Activated CD8-positive, alpha-beta memory T cell treated with anti-CD3 and anti-CD28 coated beads for 36 hours (primary cell): ENCODE measurements at regions not wholly inside any gene's neighbourhood (a gene's known extent, or its start where the extent isn't known, plus 50 kb on each side); places are given as distances from the start of the nearest gene placed in this dataset.

ENCODE experiments used
- CTCF ChIA-PET: fragments of 350-600 bp; sonication (Branson Sonifier 250); formaldehyde crosslinking; loops from one replicate; lab custom pipeline; 2021; ENCODE audit warnings: antibody characterized with exemption; lab: Charles Lee
- POLR2A ChIA-PET: fragments of 350-600 bp; sonication (Branson Sonifier 250); formaldehyde crosslinking; loops from one replicate; lab custom pipeline; 2021; ENCODE audit warnings: antibody characterized with exemption; lab: Charles Lee

DNA sequence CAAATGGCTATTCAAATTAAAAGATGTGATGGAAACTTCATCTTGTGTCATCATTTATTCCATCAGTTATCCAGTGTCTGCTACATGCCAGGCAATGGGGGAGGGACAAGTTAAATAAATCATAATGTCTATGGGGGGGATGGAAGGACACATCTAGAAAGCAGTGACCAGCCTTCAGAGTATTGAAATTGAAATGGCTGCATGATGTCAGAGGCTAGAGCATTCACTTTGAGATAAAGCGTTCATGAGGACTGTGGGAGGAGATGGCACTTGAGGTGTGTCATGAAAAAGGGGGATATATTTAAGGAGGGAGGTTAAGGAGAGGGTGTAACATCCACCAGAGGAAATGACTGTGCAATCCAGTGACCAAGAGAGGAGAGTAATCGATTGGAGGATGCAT lies 50.6 kb downstream of the SLIT2 start:
- CTCF ChIA-PET, result no interaction called here
- POLR2A ChIA-PET, result no interaction called here

DNA sequence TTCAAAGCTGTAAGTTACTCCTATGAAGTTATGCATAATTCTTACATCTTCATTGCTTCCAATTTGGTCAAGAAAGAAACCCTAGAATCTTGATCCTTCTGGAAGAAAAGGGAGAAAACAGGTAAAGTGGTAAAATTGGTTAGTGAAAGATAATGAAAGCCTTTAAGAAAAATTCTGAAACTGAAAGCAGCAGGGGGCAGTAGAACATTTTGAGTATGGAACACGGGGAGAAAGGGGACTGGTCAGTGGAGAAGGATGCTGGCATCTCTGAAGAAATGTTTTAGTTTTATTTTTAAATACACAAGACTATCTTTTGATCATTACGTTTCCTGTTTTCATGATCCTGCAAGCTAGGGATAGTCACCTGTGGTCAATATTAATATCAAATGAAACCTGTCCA lies 54.3 kb downstream of the SLIT2 start:
- ChIA-PET POLR2A (no interaction called here), CTCF (no interaction called here)

DNA sequence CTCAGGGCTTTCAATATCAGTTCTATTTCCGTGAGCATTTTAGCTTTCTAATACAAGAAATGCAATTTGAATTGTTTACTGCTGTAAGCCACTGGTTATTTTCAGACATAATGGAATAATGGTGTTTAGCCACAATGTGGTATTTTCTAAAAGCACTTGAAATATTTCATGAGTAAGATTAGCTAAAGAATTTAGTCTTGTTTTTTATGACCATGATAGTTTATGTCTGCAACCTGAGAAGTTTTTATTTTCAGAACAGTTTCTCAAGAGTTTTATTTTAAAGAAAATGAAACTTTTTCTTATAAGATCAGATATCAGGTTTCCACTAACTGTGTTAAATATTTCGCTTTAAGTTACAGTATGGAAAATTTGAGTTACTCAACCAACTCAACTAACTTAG lies 60.2 kb downstream of the SLIT2 start:
- CTCF ChIA-PET, result no interaction called here
- POLR2A ChIA-PET, result no interaction called here

DNA sequence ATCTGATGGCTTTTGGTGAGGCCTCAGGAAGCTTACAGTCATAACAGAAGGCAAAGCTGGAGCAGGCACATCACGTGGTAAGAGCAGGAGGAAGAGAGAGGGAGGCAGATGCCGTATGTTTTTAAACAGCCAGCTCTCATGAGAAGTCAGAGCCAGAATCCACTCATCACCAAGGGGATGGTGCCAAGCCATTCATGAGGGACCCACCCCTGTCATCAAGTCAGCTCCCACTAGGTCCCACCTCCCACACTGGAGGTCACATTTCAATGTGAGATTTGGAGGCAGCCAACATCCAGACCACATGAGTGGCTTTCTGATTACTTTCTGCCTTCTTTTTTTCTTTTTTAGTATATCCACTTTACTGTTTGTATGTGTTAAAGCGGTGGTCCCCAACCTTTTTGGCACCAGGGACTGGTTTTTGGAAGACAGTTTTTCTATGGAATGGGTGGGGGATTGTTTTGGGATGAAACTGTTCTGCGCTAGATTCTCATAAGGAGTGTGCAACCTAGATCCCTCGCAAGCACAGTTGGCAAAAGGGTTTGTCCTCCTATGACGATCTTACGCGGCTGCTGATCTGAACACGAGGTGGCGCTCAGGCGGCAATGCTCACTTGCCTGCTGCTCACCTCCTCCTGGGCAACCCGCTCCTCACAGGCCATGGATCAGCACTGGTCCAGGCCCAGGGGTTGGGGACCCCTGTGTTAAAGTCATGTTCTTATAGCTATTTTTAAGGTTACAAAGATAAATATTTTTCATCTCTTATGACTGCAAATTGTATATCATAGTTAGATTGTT lies 61.7 kb downstream of the SLIT2 start:
- CTCF ChIA-PET, result no interaction called here
- POLR2A ChIA-PET, result no interaction called here

DNA sequence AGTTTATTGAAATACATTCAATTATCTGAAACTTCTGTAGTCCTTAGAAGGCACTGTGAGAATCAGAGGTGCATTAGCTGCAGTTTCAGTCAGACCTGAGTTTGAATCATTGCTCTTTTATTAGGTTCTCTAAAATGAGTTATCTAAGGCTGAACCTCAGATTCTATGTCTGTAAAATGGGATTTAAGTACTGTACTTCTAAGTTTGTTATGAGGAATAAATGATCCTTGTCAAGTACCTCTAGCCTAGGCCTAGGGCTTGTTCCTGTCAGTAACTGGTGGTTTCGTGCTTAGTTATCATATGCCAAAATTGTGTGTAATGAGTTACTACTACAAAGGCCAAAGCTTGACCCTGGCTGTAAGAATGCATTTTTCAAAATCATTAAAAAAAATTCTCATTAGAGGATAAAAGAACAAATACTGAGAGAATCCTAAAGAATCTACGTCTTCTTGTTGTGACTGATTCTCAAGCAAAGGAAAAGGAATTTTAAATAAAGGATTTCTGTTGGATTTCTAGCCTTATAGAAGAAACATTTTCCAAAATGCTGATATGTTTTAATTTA lies 65.8 kb downstream of the SLIT2 start:
- ChIA-PET POLR2A (no interaction called here), CTCF (no interaction called here)

DNA sequence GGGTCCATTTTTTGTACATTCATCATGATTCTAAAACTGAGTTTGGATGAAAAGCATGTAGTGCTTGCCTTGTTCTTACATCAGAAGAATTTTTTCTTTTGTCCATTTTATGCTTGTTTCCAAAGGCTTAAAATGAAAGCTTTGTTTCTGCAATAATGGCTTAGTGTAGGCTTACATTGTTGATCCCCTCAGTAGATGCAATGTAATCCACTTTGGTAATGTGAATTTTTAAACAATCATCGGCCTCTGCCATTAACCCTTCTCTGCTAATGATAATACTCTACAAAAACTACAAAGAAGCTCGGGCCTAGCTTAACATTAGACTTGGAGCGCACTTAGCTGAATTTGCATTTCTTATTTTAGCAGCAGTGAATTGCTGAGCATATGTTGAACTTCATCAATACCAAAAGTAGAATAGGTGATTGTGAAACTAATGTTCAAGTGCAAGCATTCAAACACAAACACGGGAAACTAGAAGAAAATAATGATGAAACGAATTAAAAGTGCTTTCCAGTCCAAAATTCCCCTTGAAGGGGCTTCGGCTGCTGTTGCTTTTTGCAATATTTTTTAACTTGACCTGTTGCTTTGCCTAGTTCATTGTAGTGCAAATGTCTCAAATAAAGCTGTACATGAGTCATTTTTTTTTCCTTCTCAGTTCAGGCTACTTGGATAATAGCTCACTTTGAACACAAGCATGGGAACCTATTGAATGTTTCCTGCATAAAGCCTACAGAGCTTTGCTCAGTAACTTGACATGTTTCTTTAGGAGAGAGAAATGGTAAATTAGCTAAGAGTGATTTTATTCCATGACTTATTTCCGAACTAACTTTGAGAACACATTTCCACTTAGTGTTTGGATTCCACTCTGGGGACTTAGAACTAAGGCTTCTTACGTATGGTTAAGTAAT lies 66.5 kb downstream of the SLIT2 start:
- CTCF ChIA-PET, result no interaction called here
- POLR2A ChIA-PET, result no interaction called here

DNA sequence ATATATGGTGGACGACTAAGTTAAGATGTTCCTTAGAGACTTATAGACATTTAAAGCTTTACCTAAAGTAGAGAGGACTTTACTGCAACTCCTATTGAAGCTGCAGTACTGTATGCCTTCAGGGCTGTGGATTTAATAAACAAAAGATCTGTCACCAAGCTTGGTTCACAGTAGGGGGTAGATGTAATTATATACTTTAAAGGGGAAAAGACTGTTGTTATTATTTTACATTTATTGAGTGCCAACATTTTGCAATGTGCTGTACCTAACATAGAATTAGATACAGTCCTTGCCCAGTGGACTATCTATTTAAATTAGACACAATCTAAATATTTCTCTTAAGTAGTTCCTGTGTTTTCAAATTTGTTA lies 67.2 kb downstream of the SLIT2 start:
- ChIA-PET CTCF (no interaction called here), POLR2A (no interaction called here)

DNA sequence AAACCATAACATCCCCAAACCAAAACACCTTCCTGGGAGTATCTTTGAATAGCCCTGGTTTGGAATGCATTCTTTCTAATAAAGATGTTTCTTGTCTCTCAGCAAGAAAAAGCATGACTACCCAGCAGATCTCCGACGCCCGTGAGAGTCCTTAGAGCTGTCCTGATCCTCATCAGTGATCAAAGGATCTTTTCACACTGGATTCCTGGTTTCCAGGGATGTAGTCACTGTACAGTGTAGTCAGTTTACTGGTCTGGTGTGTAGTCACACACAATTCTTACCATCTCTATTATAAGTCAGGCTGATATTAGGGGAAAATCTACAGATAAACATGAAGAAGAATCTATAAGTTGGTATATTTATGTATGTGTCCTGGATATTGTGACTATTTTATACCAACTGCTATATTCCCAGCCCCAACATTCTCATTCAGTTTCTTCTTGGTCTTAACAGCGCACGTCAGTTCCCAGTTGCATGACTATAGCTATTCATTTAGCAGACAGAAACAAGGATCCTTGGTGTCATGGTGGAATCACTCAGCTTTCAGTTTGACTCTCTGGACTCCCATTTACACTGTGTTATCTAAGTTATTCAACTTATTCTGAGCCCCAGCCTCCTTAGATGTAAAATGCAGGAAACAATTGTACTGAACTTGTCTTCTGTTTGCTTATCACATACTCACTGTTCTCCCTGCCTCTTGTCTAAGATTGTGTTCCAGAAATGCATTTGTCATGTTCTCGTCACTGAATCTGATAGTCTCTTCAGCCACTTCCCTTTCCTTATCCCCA lies 68.3 kb downstream of the SLIT2 start:
- POLR2A ChIA-PET, result no interaction called here
- CTCF ChIA-PET, result no interaction called here

DNA sequence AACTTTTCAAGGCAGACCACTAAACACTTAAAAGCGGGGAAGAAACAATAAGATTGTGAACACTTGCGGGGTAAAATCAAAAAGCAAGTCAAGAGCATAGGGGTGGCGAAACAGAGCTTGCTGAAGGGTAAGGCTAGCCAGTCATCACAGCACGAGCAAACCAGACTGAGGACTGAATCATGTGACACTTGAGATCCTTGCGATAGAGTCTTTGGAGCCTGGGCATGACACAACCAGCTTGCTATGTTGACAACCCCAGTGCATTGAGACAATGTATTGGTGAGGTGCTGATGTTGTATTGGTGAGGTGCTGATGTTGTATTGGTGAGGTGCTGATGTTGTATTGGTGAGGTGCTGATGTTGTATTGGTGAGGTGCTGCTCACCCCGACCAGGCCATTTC lies 72.3 kb downstream of the SLIT2 start:
- ChIA-PET CTCF (no interaction called here), POLR2A (no interaction called here)

DNA sequence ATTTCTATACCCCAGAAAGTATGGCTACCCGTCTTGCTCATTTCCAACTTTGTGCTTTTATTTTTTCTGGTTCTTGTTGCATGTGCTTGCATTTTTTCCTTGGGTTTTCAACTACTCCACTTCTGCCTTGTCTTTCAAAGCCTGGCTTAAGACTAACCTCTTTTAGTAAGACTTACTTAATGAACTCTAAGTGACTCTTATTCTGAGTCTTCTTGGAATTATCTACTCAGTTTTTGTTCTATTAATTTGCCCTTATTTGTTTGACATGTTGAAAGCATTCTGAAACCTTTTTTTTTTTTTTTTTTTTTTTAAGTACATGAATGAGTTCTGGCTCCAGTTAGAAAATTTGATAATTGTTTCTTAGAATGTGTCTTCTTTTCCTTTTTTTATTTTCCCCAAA lies 74.8 kb downstream of the SLIT2 start:
- CTCF ChIA-PET, result no interaction called here
- POLR2A ChIA-PET, result no interaction called here

DNA sequence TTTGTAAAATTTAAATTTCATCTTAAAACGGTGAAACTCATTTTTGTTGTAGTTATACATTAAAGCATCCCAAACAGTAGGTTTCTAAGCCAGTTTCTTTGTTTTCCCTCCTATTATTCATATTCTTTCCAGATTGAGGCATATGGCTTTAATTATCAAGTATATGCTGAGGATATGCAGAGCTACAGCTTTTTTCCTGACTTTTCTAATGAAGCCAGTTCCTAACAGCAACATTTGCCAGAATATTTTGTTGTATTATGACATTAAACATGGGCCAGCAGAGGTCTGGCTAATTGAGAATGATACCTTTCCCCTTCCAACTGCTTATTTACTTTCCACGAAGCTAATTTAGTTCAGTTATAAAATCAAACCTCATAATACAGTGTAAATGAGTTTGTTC lies 75.3 kb downstream of the SLIT2 start:
- CTCF ChIA-PET, result no interaction called here
- POLR2A ChIA-PET, result no interaction called here

DNA sequence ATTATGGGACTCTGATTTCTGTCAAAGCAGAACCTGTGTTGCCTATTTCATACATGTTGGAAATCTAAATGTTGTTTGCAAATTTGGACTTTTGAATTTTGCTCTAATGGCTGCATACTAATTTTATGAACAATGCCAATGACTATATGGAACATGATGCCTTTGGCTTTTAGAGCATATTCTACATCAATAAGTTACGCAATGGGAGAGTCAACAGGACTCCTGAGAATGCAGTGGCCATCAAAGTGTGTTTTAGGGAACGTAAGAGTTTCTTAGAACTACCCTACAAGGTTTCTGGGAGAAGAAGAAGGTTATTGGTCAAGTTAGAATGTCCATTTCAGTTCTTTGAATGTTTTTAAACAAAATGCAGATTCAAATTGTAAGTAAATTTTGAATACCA lies 76.1 kb downstream of the SLIT2 start:
- ChIA-PET POLR2A (no interaction called here), CTCF (no interaction called here)

DNA sequence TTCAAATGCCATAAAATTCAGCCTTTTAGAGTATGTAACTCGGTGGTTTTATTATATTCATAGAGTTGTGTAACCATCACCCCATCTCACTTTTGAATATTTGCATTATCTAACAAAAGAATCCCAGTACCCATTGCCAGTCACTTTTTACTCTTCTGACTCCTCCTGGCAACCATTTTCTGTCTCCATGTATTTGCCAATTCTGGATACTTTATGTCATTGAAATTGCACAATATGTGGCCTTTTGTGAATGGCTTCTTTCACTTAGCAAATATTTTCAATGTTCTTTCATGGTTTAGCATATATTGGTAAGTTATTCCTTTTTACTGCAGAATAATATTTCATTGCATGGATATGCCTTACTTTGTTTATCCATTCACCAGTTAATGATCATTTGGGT lies 79.9 kb downstream of the SLIT2 start:
- ChIA-PET POLR2A (no interaction called here), CTCF (no interaction called here)

DNA sequence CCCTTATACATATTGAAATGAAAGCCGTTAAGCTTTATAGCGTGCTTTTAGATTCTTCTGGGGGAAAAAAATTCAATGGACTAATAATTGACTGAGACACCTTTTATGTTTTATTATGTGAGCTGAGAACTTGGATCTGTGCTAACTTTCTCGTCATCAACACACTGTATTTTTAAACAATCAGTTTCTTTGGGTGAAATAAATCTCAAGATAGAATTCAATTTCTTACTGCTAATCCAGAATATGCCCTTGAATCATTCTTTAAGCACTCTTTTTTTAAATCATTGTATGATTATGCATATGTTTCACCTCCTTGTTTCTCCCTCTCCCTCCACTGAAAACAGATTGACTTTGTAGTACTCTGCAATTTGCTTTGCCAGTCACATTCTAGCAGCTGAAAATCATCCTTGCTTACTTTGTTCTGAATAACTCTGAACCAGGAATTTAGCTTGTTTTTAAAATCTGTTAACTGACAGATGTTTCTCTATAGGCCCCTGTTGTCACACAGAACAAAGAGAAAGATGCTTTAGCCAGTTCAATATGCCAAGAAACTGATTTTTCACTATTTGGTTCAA lies 81.5 kb downstream of the SLIT2 start:
- ChIA-PET POLR2A (no interaction called here), CTCF (no interaction called here)

DNA sequence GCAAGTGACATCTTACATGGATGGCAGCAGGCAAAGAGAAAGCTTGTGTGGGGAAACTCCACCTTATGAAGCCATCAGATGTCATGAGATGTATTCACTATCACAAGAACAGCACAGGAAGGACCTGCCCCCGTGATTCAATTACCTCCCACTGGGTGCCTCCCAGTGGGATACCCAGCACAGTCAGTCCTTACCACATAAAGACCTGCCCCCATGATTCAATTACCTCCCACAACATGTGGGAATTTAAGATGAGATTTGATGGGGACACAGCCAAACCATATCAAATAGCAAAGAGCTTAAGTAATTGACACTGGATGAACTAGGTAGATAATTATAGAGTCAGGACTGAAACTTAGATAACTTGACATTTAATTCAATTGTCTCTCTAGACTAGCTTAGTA lies 85.6 kb downstream of the SLIT2 start:
- ChIA-PET CTCF (no interaction called here), POLR2A (no interaction called here)

DNA sequence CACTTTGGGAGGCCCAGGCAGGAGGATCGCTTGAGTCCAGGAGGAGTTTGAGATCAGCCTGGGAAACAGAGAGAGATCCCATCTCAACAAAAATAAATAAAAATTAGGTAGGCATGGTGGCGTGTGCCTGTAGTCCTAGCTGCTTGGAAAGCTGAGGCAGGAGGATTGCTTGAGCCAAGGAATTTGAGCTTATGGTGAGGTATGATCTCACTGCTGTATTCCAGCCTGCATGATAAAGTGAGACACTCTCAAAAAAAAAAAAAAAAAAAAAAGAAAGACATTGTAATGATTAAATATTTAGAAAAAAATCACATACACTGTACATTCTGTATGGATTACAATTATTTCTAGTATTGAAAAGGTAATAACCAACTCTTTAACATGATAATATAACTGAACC lies 87.1 kb downstream of the SLIT2 start:
- ChIA-PET CTCF (no interaction called here), POLR2A (no interaction called here)

DNA sequence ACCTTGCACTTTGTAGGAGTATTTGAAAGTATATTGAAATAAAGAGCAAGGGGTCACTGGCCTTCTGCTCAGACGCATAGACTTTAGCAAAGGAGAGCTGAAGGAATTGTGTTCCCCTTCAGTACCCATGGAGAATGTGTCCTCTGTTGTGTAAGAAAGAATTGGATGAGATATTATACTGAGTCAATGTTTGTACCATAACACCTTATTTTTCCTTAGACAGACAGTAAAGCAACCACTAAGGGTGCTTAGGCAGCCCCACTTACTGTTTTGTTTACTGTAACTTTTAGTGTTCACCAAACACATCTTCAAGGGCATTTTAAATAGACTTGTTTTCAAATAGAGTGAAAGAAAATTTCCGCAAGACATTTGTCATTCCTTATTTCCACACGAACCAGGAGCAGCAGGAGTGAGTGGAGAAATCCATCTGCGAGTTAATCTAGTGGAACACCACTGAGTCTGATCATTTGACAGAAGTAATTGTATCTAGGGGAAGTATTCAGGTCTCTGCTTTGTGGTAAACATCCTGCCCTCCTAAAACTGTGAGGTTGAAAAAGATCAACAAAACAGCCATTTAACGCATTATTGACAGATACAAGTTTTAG lies 89.5 kb downstream of the SLIT2 start:
- ChIA-PET CTCF (no interaction called here), POLR2A (no interaction called here)

DNA sequence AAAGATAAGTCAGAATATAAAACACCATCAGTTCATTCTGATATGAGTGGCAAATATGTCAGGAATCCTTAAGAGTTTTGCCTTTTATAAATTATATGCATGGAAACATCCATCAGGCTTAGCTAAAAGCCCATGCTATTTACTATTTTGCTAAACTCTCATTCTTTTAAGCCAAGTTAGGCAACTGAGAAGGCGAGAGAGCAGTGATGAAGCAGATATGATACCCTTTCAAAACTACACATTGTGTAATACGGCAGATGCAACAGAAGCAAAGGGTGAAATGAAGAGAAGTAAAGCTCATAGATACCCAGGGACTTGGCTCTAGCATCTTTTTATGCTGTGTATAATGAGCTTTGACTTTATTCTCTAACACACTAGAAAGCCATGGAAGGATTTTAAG lies 95.8 kb downstream of the SLIT2 start:
- CTCF ChIA-PET, result no interaction called here
- POLR2A ChIA-PET, result no interaction called here

DNA sequence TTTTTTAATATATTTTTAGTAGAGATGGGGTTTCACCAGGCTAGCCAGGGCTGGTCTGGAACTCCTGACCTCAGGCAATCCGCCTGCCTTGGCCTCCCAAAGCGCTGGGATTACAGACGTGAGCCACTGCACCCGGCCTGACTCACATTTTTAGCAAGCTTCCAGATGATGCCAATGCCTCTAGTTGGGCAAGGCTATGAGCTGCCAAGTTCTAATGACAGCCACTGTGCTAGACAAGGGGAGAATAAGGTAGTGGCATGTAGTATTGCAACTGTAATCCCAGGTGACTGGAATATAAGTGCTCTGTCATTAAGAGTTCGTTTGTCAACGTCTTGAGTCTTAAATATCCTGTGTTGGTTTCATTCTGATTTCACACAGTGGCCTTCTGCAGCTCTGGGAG lies 96.7 kb downstream of the SLIT2 start:
- CTCF ChIA-PET, result no interaction called here
- POLR2A ChIA-PET, result no interaction called here
